Stimulated activated naive CD8-positive, alpha-beta T cell treated with anti-CD3 and anti-CD28 coated beads, Interleukin-15, Interleukin-2, amounts not matched to agents 100 ng/mL and 50 ng/mL, for 24 hours (primary cell): ENCODE measurements at regions not wholly inside any gene's neighbourhood (a gene's known extent, or its start where the extent isn't known, plus 50 kb on each side); places are given as distances from the start of the nearest gene placed in this dataset.

Experiments
- H3K27ac Mint-ChIP-seq: one replicate; pipeline ENCODE4 v1.8.0; 2021; ENCODE audit warnings: mild to moderate bottlenecking, mixed read lengths
- H3K27me3 Mint-ChIP-seq: one replicate; pipeline ENCODE4 v1.8.0; 2021; ENCODE audit warnings: mixed read lengths
- H3K36me3 Mint-ChIP-seq: one replicate; pipeline ENCODE4 v1.8.0; 2021; ENCODE audit warnings: low read depth, mixed read lengths
- H3K4me1 Mint-ChIP-seq: one replicate; pipeline ENCODE4 v1.8.0; 2021; ENCODE audit warnings: low read depth, mixed read lengths
- H3K4me3 Mint-ChIP-seq: one replicate; pipeline ENCODE4 v1.8.0; 2021; ENCODE audit warnings: mild to moderate bottlenecking, mixed read lengths
- H3K9me3 Mint-ChIP-seq: one replicate; pipeline ENCODE4 v1.8.0; 2021; ENCODE audit warnings: mixed read lengths

GRCh38 chr1:232441036-232441411 is 188.9 kb downstream of the SIPA1L2 start:
- Mint-ChIP-seq H3K4me3 (no peak overlapping the region), H3K27me3 (no peaks in the 10 kb centered on the region), H3K36me3 (peaks cover 18% of the 10 kb centered on the region), H3K4me1 (peaks cover 16% of the 10 kb centered on the region), H3K9me3 (no peaks in the 10 kb centered on the region), H3K27ac (no peak overlapping the region)

GRCh38 chr1:232440325-232441035 is 189.5 kb downstream of the SIPA1L2 start:
- peaks cover 16% of the 10 kb centered on the region for H3K4me1 Mint-ChIP-seq
- peak overlapping the region; percentile 61 for H3K27ac Mint-ChIP-seq
- no peak overlapping the region for H3K4me3 Mint-ChIP-seq
- no peaks in the 10 kb centered on the region for H3K9me3 Mint-ChIP-seq
- no peaks in the 10 kb centered on the region for H3K27me3 Mint-ChIP-seq
- H3K36me3 Mint-ChIP-seq, result peaks cover 18% of the 10 kb centered on the region

- Mint-ChIP-seq H3K4me3 (no peak overlapping the region), H3K27ac (no peak overlapping the region), H3K27me3 (no peaks in the 10 kb centered on the region), H3K4me1 (peaks cover 16% of the 10 kb centered on the region), H3K9me3 (no peaks in the 10 kb centered on the region), H3K36me3 (peaks cover 18% of the 10 kb centered on the region)
Observed at GRCh38 chr1:232439011-232439410, 190.9 kb downstream of the SIPA1L2 start.

- H3K27me3 Mint-ChIP-seq, result no peaks in the 10 kb centered on the region
- H3K9me3 Mint-ChIP-seq, result no peaks in the 10 kb centered on the region
- peaks cover 18% of the 10 kb centered on the region for H3K36me3 Mint-ChIP-seq
- peaks cover 16% of the 10 kb centered on the region for H3K4me1 Mint-ChIP-seq
- H3K27ac Mint-ChIP-seq, result no peak overlapping the region
- H3K4me3 Mint-ChIP-seq, result no peak overlapping the region
Observed at GRCh38 chr1:232438476-232438875, 191.5 kb downstream of the SIPA1L2 start.

GRCh38 chr1:232437510-232437909 is 192.4 kb downstream of the SIPA1L2 start:
- Mint-ChIP-seq H3K36me3 (peaks cover 18% of the 10 kb centered on the region), H3K27ac (no peak overlapping the region), H3K4me3 (no peak overlapping the region), H3K27me3 (no peaks in the 10 kb centered on the region), H3K9me3 (no peaks in the 10 kb centered on the region), H3K4me1 (peaks cover 16% of the 10 kb centered on the region)

GRCh38 chr1:232435729-232436128 is 194.2 kb downstream of the SIPA1L2 start:
- Mint-ChIP-seq H3K27me3 (no peaks in the 10 kb centered on the region), H3K4me3 (no peak overlapping the region), H3K9me3 (no peaks in the 10 kb centered on the region), H3K36me3 (peaks cover 13% of the 10 kb centered on the region), H3K4me1 (peaks cover 11% of the 10 kb centered on the region), H3K27ac (no peak overlapping the region)

- H3K9me3 Mint-ChIP-seq, result no peaks in the 10 kb centered on the region
Observed at GRCh38 chr1:232432313-232432712, 197.6 kb downstream of the SIPA1L2 start.

GRCh38 chr1:232431748-232432147 is 198.2 kb downstream of the SIPA1L2 start:
- Mint-ChIP-seq H3K27me3 (no peaks in the 10 kb centered on the region), H3K4me3 (no peak overlapping the region), H3K9me3 (no peaks in the 10 kb centered on the region), H3K4me1 (no peaks in the 10 kb centered on the region), H3K27ac (no peak overlapping the region), H3K36me3 (no peaks in the 10 kb centered on the region)

More at GRCh38 chr1:232432313-232432712, 197.6 kb downstream of the SIPA1L2 start:
- Mint-ChIP-seq H3K4me1 (no peaks in the 10 kb centered on the region), H3K27me3 (no peaks in the 10 kb centered on the region), H3K4me3 (no peak overlapping the region), H3K36me3 (no peaks in the 10 kb centered on the region), H3K27ac (no peak overlapping the region)

GRCh38 chr1:232431326-232431725 is 198.6 kb downstream of the SIPA1L2 start:
- Mint-ChIP-seq H3K27ac (no peak overlapping the region), H3K4me1 (no peaks in the 10 kb centered on the region), H3K36me3 (no peaks in the 10 kb centered on the region), H3K4me3 (no peak overlapping the region), H3K9me3 (no peaks in the 10 kb centered on the region), H3K27me3 (no peaks in the 10 kb centered on the region)

GRCh38 chr1:232430467-232430866 is 199.5 kb downstream of the SIPA1L2 start:
- no peaks in the 10 kb centered on the region for H3K27me3 Mint-ChIP-seq
- H3K9me3 Mint-ChIP-seq, result no peaks in the 10 kb centered on the region
- no peaks in the 10 kb centered on the region for H3K36me3 Mint-ChIP-seq
- no peaks in the 10 kb centered on the region for H3K4me1 Mint-ChIP-seq
- no peak overlapping the region for H3K27ac Mint-ChIP-seq
- H3K4me3 Mint-ChIP-seq, result no peak overlapping the region

- H3K36me3 Mint-ChIP-seq, result peaks cover 4% of the 10 kb centered on the region
- no peak overlapping the region for H3K27ac Mint-ChIP-seq
- no peaks in the 10 kb centered on the region for H3K27me3 Mint-ChIP-seq
- H3K4me3 Mint-ChIP-seq, result no peak overlapping the region
- H3K4me1 Mint-ChIP-seq, result no peaks in the 10 kb centered on the region
- H3K9me3 Mint-ChIP-seq, result no peaks in the 10 kb centered on the region
Observed at GRCh38 chr1:232428786-232429530, 201.0 kb downstream of the SIPA1L2 start.

- Mint-ChIP-seq H3K27me3 (no peaks in the 10 kb centered on the region), H3K36me3 (peaks cover 4% of the 10 kb centered on the region), H3K4me3 (no peak overlapping the region), H3K9me3 (no peaks in the 10 kb centered on the region), H3K4me1 (no peaks in the 10 kb centered on the region), H3K27ac (no peak overlapping the region)
Observed at GRCh38 chr1:232428036-232428645, 201.8 kb downstream of the SIPA1L2 start.

GRCh38 chr1:232426801-232427200 is 203.1 kb downstream of the SIPA1L2 start:
- H3K4me3 Mint-ChIP-seq, result no peak overlapping the region
- H3K4me1 Mint-ChIP-seq, result no peaks in the 10 kb centered on the region
- H3K27ac Mint-ChIP-seq, result no peak overlapping the region
- H3K9me3 Mint-ChIP-seq, result no peaks in the 10 kb centered on the region
- no peaks in the 10 kb centered on the region for H3K27me3 Mint-ChIP-seq
- H3K36me3 Mint-ChIP-seq, result peaks cover 4% of the 10 kb centered on the region

GRCh38 chr1:232425421-232425820 is 204.5 kb downstream of the SIPA1L2 start:
- Mint-ChIP-seq H3K4me3 (no peak overlapping the region), H3K36me3 (peaks cover 4% of the 10 kb centered on the region), H3K27ac (no peak overlapping the region), H3K9me3 (no peaks in the 10 kb centered on the region), H3K4me1 (no peaks in the 10 kb centered on the region), H3K27me3 (no peaks in the 10 kb centered on the region)

- no peaks in the 10 kb centered on the region for H3K27me3 Mint-ChIP-seq
- no peak overlapping the region for H3K4me3 Mint-ChIP-seq
- no peak overlapping the region for H3K27ac Mint-ChIP-seq
- H3K9me3 Mint-ChIP-seq, result no peaks in the 10 kb centered on the region
- H3K4me1 Mint-ChIP-seq, result no peaks in the 10 kb centered on the region
- H3K36me3 Mint-ChIP-seq, result peaks cover 4% of the 10 kb centered on the region
Observed at GRCh38 chr1:232423591-232423990, 206.3 kb downstream of the SIPA1L2 start.
